ENCODE measurements at regions not wholly inside any gene's neighbourhood (a gene's known extent, or its start where the extent isn't known, plus 50 kb on each side); places are given as distances from the start of the nearest gene placed in this dataset.
"Not testable (repeated sequence)": the region's sequence is repeated elsewhere in the genome, so short reads cannot be mapped to it uniquely, and the experiment has no call there.

- Histone ChIP-seq H3K36me3 (no peaks in the 10 kb centered on the region), H3K9me3 (no peaks in the 10 kb centered on the region), H3K4me1 (ENCODE audit: insufficient read depth) (no peaks in the 10 kb centered on the region), H3K4me3 (no peak overlapping the region), H3K27me3 (no peaks in the 10 kb centered on the region), H3K27ac (no peak overlapping the region)
- intact Hi-C loops (cut with DNase I): no loop called here
- TF ChIP-seq EP300 (IDR thresholded peaks at IDR 0.05): no peak
- TF ChIP-seq POLR2A (IDR thresholded peaks at IDR 0.05): no peak
- no peak for TF ChIP-seq CTCF (IDR thresholded peaks at IDR 0.05)
- DNase-seq: no peak
- WGBS, 3 donors: 85 to 97% (median 90%) methylated on average over 3 of the region's 3 CpGs
Observed at GRCh38 chr13:48874165-48874564, 101.5 kb upstream of the FNDC3A start.

GRCh38 chr13:48875047-48875446 is 100.7 kb upstream of the FNDC3A start:
- 35 to 43% (median 42%) methylated on average over 4 of the region's 4 CpGs for WGBS, 3 donors
- Histone ChIP-seq H3K27ac (no peak overlapping the region), H3K4me3 (no peak overlapping the region), H3K4me1 (ENCODE audit: insufficient read depth) (no peaks in the 10 kb centered on the region), H3K36me3 (no peaks in the 10 kb centered on the region), H3K27me3 (no peaks in the 10 kb centered on the region), H3K9me3 (no peaks in the 10 kb centered on the region)
- intact Hi-C loops (cut with DNase I): no loop called here
- TF ChIP-seq EP300 (IDR thresholded peaks at IDR 0.05) (no peak), POLR2A (IDR thresholded peaks at IDR 0.05) (no peak), CTCF (IDR thresholded peaks at IDR 0.05) (no peak)
- no peak for DNase-seq

GRCh38 chr13:48876289-48876688 is 99.4 kb upstream of the FNDC3A start:
- no peaks in the 10 kb centered on the region for H3K4me1 ChIP-seq (ENCODE audit: insufficient read depth)
- no peaks in the 10 kb centered on the region for H3K36me3 ChIP-seq
- no peaks in the 10 kb centered on the region for H3K9me3 ChIP-seq
- no peak overlapping the region for H3K27ac ChIP-seq
- intact Hi-C loops (cut with DNase I): no loop called here
- H3K4me3 ChIP-seq: no peak overlapping the region
- TF ChIP-seq EP300 (IDR thresholded peaks at IDR 0.05): no peak
- TF ChIP-seq CTCF (IDR thresholded peaks at IDR 0.05): no peak
- no peak for TF ChIP-seq POLR2A (IDR thresholded peaks at IDR 0.05)
- no peaks in the 10 kb centered on the region for H3K27me3 ChIP-seq
- DNase-seq: no peak

- intact Hi-C loops (cut with DNase I): no loop called here
- H3K9me3 ChIP-seq: no peaks in the 10 kb centered on the region
- H3K27ac ChIP-seq: no peak overlapping the region
- no peaks in the 10 kb centered on the region for H3K27me3 ChIP-seq
- no peaks in the 10 kb centered on the region for H3K36me3 ChIP-seq
- 42 to 48% (median 48%) methylated on average over 2 of the region's 2 CpGs for WGBS, 3 donors
- no peak for DNase-seq
- H3K4me3 ChIP-seq: no peak overlapping the region
- H3K4me1 ChIP-seq (ENCODE audit: insufficient read depth): no peaks in the 10 kb centered on the region
- TF ChIP-seq CTCF (IDR thresholded peaks at IDR 0.05): no peak
- TF ChIP-seq EP300 (IDR thresholded peaks at IDR 0.05): no peak
- no peak for TF ChIP-seq POLR2A (IDR thresholded peaks at IDR 0.05)
Observed at GRCh38 chr13:48879432-48879831, 96.3 kb upstream of the FNDC3A start.

GRCh38 chr13:48879854-48880253 is 95.9 kb upstream of the FNDC3A start:
- WGBS, 3 donors: 70 to 83% (median 79%) methylated on average over 7 of the region's 7 CpGs
- no peak overlapping the region for H3K4me3 ChIP-seq
- DNase-seq: no peak
- no peak for TF ChIP-seq EP300 (IDR thresholded peaks at IDR 0.05)
- TF ChIP-seq CTCF (IDR thresholded peaks at IDR 0.05): no peak
- no peak for TF ChIP-seq POLR2A (IDR thresholded peaks at IDR 0.05)
- H3K27ac ChIP-seq: no peak overlapping the region
- H3K36me3 ChIP-seq: no peaks in the 10 kb centered on the region
- H3K9me3 ChIP-seq: no peaks in the 10 kb centered on the region
- intact Hi-C loops (cut with DNase I): no loop called here
- H3K27me3 ChIP-seq: no peaks in the 10 kb centered on the region
- no peaks in the 10 kb centered on the region for H3K4me1 ChIP-seq (ENCODE audit: insufficient read depth)

GRCh38 chr13:48883786-48884185 is 91.9 kb upstream of the FNDC3A start:
- DNase-seq; H3K27me3 ChIP-seq; H3K36me3 ChIP-seq; H3K27ac ChIP-seq; intact Hi-C loops (cut with DNase I); H3K4me1 ChIP-seq (ENCODE audit: insufficient read depth); H3K4me3 ChIP-seq; H3K9me3 ChIP-seq: not testable (repeated sequence)
- 80 to 86% (median 86%) methylated on average over 1 of the region's 1 CpG for WGBS, 3 donors

All from ovary (tissue), 7 donors.